Astrocyte of the cerebellum (primary cell): ENCODE measurements at regions not wholly inside any gene's neighbourhood (a gene's known extent, or its start where the extent isn't known, plus 50 kb on each side); places are given as distances from the start of the nearest gene placed in this dataset.

Source experiments
- DNase-seq: peaks from one replicate; pipeline ENCODE4 v3.0.0-alpha.2; 2011; ENCODE audit warnings: low read depth
- H3K4me3 ChIP-seq: 2 replicates; pipeline ENCODE4 v1.5.1; 2011; ENCODE audit warnings: mild to moderate bottlenecking, low read depth, low read length, moderate library complexity
- in situ Hi-C: cut with HindIII; loops from 2 replicates; pipeline ENCODE4 v1.10.0; 2017; ENCODE audit warnings: low sequenced_read_pairs
- TF ChIP-seq, protein P1 (sequence below): IDR thresholded peaks from 2 replicates; pipeline ENCODE4 v1.5.1; 2012; ENCODE audit warnings: low read length, low read depth, moderate library complexity, mild to moderate bottlenecking; ENCODE audit errors: missing control alignments

DNA sequence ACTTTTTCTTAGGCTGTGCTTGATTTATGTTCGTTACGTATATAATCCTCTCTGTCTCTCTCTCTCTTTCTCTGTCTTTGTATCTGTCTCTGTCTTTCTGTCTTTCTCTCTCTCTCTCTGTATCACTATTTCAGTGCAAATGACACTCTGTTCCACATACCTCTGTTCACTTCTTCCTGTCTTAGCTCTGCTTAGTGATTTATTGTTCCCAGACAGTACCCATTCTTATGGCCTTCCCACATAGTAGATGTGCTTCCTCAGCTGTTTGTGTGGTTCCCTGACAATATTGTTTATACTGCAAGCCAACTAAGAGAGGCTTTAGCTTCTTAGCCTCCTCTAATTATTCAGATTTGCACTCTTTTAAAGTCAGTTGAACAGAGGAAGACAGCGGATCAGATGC, 1244.2 kb downstream of the DIAPH3 start:
- in situ Hi-C loops, result no loop called here
- H3K4me3 ChIP-seq, result no peak overlapping the region
- TF ChIP-seq, protein P1, sequence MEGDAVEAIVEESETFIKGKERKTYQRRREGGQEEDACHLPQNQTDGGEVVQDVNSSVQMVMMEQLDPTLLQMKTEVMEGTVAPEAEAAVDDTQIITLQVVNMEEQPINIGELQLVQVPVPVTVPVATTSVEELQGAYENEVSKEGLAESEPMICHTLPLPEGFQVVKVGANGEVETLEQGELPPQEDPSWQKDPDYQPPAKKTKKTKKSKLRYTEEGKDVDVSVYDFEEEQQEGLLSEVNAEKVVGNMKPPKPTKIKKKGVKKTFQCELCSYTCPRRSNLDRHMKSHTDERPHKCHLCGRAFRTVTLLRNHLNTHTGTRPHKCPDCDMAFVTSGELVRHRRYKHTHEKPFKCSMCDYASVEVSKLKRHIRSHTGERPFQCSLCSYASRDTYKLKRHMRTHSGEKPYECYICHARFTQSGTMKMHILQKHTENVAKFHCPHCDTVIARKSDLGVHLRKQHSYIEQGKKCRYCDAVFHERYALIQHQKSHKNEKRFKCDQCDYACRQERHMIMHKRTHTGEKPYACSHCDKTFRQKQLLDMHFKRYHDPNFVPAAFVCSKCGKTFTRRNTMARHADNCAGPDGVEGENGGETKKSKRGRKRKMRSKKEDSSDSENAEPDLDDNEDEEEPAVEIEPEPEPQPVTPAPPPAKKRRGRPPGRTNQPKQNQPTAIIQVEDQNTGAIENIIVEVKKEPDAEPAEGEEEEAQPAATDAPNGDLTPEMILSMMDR, result no peak
- no peak for DNase-seq

DNA sequence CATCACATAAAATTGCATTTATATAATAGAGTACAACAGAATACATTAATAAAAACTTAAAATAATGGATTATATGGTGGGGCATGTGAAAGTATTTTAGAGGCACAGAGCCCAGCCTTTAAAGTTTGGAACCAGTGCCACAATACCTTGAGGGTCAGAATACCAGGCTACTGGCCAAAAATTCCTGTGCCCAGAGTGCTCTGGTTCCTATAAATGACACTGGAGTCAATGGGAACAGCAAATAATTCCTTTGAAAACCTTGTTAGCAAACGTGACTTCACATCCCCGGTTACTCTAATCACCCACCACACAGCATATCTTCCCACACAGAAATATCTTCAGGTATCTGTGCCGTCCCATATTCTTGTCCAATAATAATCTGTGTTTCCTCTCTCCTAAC, 1242.6 kb downstream of the DIAPH3 start:
- no peak for DNase-seq
- in situ Hi-C loops, result no loop called here
- H3K4me3 ChIP-seq, result no peak overlapping the region
- TF ChIP-seq, protein P1, result no peak

DNA sequence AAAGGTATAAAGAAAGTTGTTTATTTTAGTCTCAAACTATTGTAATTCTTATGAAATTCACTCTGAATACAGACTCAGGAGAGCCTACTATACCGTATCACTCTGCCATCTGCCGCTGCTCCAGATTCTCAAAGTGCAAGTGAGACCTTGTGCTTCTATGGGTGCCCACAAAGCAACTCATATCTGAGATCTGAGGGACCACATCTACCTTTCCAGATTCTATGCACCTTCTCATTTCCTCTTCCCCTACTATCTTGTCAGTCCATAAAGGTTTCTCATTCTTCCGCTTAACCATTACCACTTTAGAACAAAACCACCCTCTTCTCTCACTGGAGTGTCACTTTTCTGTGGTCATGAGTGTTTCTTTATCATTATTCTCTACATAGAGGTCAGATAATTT, 1236.9 kb downstream of the DIAPH3 start:
- DNase-seq, result no peak
- no peak overlapping the region for H3K4me3 ChIP-seq
- in situ Hi-C loops, result no loop called here
- TF ChIP-seq, protein P1, result no peak

DNA sequence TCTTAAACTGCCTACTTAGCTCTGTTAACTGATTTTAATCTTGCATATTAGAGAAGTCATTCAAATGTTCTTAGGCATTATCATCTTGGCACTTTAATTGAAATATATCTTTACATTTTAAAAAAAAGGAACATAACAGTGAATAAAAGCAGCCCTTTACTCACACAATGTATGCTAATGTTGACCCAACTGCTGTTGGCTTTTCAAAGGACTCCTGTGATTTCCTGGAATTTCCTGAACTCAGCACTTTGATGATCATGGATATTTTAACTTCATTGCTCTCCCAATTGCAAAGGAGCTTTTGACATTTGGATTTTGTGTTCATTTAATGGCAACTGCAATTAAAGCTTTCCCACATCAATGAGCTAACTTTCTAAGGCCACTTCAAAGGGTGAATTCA, 1230.3 kb downstream of the DIAPH3 start:
- in situ Hi-C loops, result no loop called here
- TF ChIP-seq, protein P1, result no peak
- no peak for DNase-seq
- H3K4me3 ChIP-seq, result no peak overlapping the region

DNA sequence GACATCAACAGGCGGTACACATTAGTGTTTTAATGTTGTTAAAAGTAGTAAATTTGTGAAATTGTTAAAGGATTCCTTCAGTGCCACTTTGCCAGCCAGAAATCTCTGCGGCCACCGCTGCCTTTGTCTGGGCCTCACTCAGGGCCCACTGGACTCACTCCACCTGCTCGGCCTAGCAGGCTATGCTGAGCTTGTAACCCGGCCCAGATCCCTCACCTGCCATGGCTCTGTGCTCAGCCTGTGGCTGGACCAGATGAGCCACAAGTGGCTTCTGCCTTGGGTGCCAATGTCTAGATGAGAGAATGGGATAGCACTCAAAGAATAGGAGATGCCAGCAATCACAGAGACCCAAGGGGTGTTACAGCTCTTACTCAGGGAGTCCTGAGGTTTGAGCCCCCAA, 1228.0 kb downstream of the DIAPH3 start:
- no peak overlapping the region for H3K4me3 ChIP-seq
- TF ChIP-seq, protein P1, result no peak
- in situ Hi-C loops, result no loop called here
- no peak for DNase-seq

DNA sequence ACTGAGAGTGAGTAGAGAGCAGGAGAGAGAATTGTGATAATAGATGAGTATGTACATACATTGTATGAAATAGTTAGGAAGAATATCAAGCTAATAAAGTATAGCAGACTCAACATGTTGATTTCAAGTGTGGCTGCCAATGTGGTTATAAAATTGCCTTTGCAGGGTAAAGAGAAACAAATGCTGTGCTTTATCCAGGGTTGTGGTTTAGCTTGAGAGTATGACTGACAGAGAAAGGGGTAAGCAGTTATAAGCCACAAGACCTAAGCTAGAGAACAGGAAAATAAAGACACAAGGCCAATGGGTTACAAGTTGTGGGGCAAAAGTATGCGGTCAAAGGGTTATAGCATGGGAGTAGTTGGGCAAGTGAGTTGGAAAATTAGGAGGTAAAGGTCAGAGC, 1217.5 kb downstream of the DIAPH3 start:
- H3K4me3 ChIP-seq, result no peak overlapping the region
- TF ChIP-seq, protein P1, result no peak
- in situ Hi-C loops, result no loop called here
- peak; percentile 18 for DNase-seq

DNA sequence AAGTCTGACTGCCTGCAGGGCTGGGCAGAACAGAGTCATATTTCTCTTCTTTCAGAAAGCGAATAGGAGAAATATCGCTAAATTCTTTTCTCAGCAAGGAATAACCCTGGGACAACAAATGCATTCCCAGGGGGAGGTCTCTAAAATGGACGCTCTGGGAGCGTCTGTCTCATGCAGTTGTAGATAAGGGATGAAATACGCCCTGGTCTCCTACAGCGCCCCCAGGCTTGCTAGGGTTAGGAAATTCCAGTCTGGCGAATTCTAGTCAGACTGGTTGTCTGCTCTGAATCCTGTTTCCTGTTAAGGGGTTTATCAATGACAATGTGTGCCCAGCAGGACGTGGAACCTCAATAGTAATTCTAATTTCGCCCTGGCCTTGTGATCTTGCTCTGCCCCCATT, 1214.1 kb downstream of the DIAPH3 start:
- in situ Hi-C loops, result no loop called here
- no peak overlapping the region for H3K4me3 ChIP-seq
- DNase-seq, result no peak
- TF ChIP-seq, protein P1, result no peak
